Gastrocnemius medialis (tissue), 4 donors: ENCODE measurements at regions not wholly inside any gene's neighbourhood (a gene's known extent, or its start where the extent isn't known, plus 50 kb on each side); places are given as distances from the start of the nearest gene placed in this dataset.

ENCODE experiments used
- ATAC-seq, 2 donors: fragments of 150-250 bp; one replicate each; pipeline ENCODE4 v1.9.1; 2016
- DNase-seq, 2 donors: peaks; one replicate each; pipeline ENCODE4 v3.0.0-alpha.2; 2019
- H3K27ac ChIP-seq, 4 donors: fragments of 200-600 bp; sonication (generic); 1 replicate in 1 of 4; 2 replicates in 3 of 4; pipeline ENCODE4 v1.5.1; 2016 to 2018; ENCODE audit warnings: mild to moderate bottlenecking in 2 of 4, moderate library complexity in 1 of 4
- H3K27me3 ChIP-seq, 3 donors: fragments of 200-600 bp; sonication (generic) in 2 of 3; 1 replicate in 1 of 3; 2 replicates in 2 of 3; pipeline versions ENCODE4 v1.5.1 to v1.6.0; 2016 to 2019; ENCODE audit warnings: mild to moderate bottlenecking in 1 of 3, moderate library complexity in 1 of 3
- H3K36me3 ChIP-seq, 2 donors: fragments of 200-600 bp; sonication (generic) in 1 of 2; one replicate each; pipeline ENCODE4 v1.5.1; 2017 to 2018
- H3K4me1 ChIP-seq, 2 donors: fragments of 200-600 bp; sonication (generic) in 1 of 2; one replicate each; pipeline ENCODE4 v1.5.1; 2016 to 2017; ENCODE audit warnings: mild to moderate bottlenecking in 2 of 2
- H3K4me3 ChIP-seq, 4 donors: fragments of 200-600 bp; sonication (generic) in 3 of 4; 1 replicate in 1 of 4; 2 replicates in 3 of 4; pipeline ENCODE4 v1.5.1; 2016 to 2019; ENCODE audit warnings: mild to moderate bottlenecking in 2 of 4
- H3K9me3 ChIP-seq, 3 donors: fragments of 200-600 bp; sonication (generic) in 2 of 3; 1 replicate in 1 of 3; 2 replicates in 2 of 3; pipeline ENCODE4 v1.5.1; 2016 to 2019
- POLR2A ChIP-seq, 2 donors: fragments of 450-650 bp; IDR thresholded peaks; one replicate each; pipeline ENCODE4 v1.6.1; 2017; ENCODE audit warnings: antibody characterized with exemption in 2 of 2, mild to moderate bottlenecking in 2 of 2, moderate library complexity in 2 of 2
- in situ Hi-C, 4 donors: fragments of 200-750 bp; cut with MboI; loops; one replicate each; pipeline versions ENCODE4 v1.15.0 to v1.8.0; 2017; ENCODE audit warnings: low sequenced_read_pairs in 4 of 4
- intact Hi-C: fragments of 100-400 bp; cut with DNase I; formaldehyde crosslinking; loops from one replicate; pipeline ENCODE4 v1.15.1; 2023; ENCODE audit warnings: low total_unique reads
- TF ChIP-seq, protein P1 (sequence below), 5 experiments: fragments of 450-650 bp in 3 of 5; fragments of 200-600 bp in 2 of 5; sonication (generic) in 2 of 5; IDR thresholded peaks in 4 of 5; conservative IDR thresholded peaks in 1 of 5; 1 replicate in 4 of 5; 2 replicates in 1 of 5; pipeline ENCODE4 v1.5.1; 2016 to 2019; ENCODE audit warnings: antibody characterized with exemption in 5 of 5, mild to moderate bottlenecking in 3 of 5, moderate library complexity in 3 of 5

DNA sequence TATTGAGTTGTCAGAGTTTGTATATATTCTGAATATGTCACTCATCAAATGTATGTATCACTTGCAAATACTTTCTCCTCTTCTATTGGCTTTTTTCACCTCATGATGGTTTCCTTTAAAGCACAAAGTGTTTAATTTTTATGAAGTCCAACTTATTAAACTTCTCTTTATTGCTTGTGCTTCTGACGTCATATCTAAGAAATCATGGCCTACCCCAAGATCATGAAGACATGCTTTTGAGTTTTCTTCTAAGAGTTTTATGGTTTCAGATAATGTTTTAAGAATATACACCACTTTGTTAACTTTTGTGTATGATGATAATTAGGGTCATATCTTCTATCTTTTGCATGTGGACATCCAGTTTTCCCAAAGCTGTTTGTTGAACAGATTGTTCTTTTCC, 417.2 kb upstream of the ATP10A start:
- no peak for TF ChIP-seq POLR2A (IDR thresholded peaks at IDR 0.05)
- TF ChIP-seq, protein P1, sequence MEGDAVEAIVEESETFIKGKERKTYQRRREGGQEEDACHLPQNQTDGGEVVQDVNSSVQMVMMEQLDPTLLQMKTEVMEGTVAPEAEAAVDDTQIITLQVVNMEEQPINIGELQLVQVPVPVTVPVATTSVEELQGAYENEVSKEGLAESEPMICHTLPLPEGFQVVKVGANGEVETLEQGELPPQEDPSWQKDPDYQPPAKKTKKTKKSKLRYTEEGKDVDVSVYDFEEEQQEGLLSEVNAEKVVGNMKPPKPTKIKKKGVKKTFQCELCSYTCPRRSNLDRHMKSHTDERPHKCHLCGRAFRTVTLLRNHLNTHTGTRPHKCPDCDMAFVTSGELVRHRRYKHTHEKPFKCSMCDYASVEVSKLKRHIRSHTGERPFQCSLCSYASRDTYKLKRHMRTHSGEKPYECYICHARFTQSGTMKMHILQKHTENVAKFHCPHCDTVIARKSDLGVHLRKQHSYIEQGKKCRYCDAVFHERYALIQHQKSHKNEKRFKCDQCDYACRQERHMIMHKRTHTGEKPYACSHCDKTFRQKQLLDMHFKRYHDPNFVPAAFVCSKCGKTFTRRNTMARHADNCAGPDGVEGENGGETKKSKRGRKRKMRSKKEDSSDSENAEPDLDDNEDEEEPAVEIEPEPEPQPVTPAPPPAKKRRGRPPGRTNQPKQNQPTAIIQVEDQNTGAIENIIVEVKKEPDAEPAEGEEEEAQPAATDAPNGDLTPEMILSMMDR (IDR thresholded peaks at IDR 0.05 in 4 of 5, conservative IDR thresholded peaks at IDR 0.05 in 1 of 5) = no peak
- intact Hi-C loops = no loop called here

DNA sequence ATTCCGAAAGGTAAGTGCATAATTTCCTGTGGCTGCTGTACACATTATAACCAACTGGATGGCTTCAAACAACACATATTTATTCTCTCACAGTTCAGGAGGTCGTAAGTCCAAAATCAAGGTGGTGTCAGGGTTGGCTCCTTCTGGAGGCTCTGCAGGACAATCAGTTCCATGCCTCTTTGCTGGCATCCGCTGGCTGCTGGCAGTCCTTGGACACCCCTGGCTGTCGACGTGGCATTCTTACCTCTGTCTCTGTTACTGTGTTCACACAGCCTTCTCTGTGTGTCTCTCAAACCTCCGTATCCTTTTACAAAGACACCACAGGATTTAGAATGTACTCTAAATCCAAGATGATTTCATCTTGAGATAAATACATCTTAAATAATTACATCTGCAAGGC, 398.8 kb upstream of the ATP10A start:
- intact Hi-C loops (no loop called here), in situ Hi-C loops (loop anchor here in 1 of 4 donors (25.0 kb wide), 2 partner anchors 225 to 750 kb away; no protein-coding TSS in a partner anchor)
- Histone ChIP-seq H3K27me3 (no peaks in the 10 kb centered on the region), H3K4me3 (no peak overlapping the region), H3K9me3 (no peaks in the 10 kb centered on the region), H3K27ac (no peak overlapping the region), H3K36me3 (no peaks in the 10 kb centered on the region), H3K4me1 (no peaks in the 10 kb centered on the region)
- TF ChIP-seq, protein P1 (IDR thresholded peaks at IDR 0.05 in 4 of 5, conservative IDR thresholded peaks at IDR 0.05 in 1 of 5) = no peak
- no peak for TF ChIP-seq POLR2A (IDR thresholded peaks at IDR 0.05)
- no peak for DNase-seq
- no peak for ATAC-seq

More for the DNA sequence above, 417.2 kb upstream of the ATP10A start:
- Histone ChIP-seq H3K9me3 (no peaks in the 10 kb centered on the region), H3K4me1 (no peaks in the 10 kb centered on the region), H3K27ac (no peak overlapping the region), H3K27me3 (no peaks in the 10 kb centered on the region), H3K4me3 (no peak overlapping the region), H3K36me3 (no peaks in the 10 kb centered on the region)
- ATAC-seq (no peak), DNase-seq (no peak)
- in situ Hi-C loops = no loop called here

DNA sequence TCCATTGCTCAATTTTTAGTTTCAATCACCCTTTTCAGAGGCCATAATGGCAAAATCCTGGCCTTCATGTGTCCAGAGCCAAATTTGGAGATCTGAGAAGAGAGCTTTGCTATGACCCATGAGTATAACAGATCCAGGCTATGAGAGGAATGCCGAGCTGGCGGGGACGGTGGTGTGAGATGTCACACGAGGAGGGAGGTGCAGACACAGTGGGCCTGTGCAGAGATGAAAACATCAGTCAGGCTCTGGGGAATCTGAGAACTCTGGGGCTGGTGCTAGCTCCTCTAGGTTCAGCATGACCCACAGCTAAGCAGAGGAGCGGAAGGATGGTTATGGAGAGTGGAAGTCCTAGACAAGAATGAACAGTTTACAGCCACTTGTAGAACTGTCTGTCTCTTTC, 398.3 kb upstream of the ATP10A start:
- no peaks in the 10 kb centered on the region for H3K9me3 ChIP-seq
- H3K4me1 ChIP-seq = no peaks in the 10 kb centered on the region
- no peaks in the 10 kb centered on the region for H3K27me3 ChIP-seq
- DNase-seq (no peak), ATAC-seq (no peak)
- H3K36me3 ChIP-seq = no peaks in the 10 kb centered on the region
- no peak overlapping the region for H3K4me3 ChIP-seq
- in situ Hi-C loops = loop anchor here in 1 of 4 donors (25.0 kb wide), 2 partner anchors 224 to 749 kb away; no protein-coding TSS in a partner anchor
- no peak overlapping the region for H3K27ac ChIP-seq
- intact Hi-C loops = no loop called here
- TF ChIP-seq POLR2A (IDR thresholded peaks at IDR 0.05) = no peak
- TF ChIP-seq, protein P1 (IDR thresholded peaks at IDR 0.05 in 4 of 5, conservative IDR thresholded peaks at IDR 0.05 in 1 of 5) = no peak

DNA sequence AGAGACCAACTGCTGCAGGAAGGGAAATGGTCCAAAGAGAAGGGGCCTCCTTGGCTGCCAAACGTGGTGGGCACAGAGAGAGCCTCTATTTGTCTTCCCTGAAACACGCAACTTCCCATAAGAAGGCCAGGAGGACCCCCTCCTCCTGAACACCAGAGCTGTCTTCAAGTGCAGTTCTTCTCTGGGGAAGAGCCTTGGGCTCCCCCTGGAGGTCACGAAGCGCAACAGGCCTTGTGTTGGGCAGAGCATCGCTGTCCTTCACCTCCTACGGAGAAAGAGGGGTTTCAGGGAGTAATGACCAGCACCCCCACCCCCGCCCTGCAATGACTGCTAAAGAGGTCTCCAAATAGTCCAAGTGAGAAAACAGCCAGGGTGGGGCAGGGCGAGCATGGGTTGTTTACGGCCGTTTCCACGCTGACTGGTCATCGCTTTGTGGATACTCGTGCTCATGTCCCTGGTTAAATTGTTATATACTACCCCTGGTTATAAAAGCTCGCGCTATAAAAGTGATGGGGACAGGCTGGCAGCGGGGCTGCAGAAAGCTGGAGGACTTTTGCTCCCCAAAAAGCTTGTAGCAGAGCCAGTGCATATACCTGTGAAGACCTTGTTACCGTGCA, 397.5 kb upstream of the ATP10A start:
- Histone ChIP-seq H3K9me3 (no peaks in the 10 kb centered on the region), H3K27me3 (no peaks in the 10 kb centered on the region), H3K27ac (no peak overlapping the region), H3K4me3 (no peak overlapping the region), H3K4me1 (no peaks in the 10 kb centered on the region), H3K36me3 (no peaks in the 10 kb centered on the region)
- DNase-seq = no peak
- in situ Hi-C loops = loop anchor here in 1 of 4 donors (25.0 kb wide), 2 partner anchors 223 to 748 kb away; no protein-coding TSS in a partner anchor
- TF ChIP-seq POLR2A (IDR thresholded peaks at IDR 0.05) = no peak
- TF ChIP-seq, protein P1 (IDR thresholded peaks at IDR 0.05 in 4 of 5, conservative IDR thresholded peaks at IDR 0.05 in 1 of 5) = peak in 3 of 5 experiments; percentile 27 to 50 (median 33)
- no peak for ATAC-seq
- intact Hi-C loops = no loop called here
